ENCODE measurements at regions not wholly inside any gene's neighbourhood (a gene's known extent, or its start where the extent isn't known, plus 50 kb on each side); places are given as distances from the start of the nearest gene placed in this dataset.

DNA sequence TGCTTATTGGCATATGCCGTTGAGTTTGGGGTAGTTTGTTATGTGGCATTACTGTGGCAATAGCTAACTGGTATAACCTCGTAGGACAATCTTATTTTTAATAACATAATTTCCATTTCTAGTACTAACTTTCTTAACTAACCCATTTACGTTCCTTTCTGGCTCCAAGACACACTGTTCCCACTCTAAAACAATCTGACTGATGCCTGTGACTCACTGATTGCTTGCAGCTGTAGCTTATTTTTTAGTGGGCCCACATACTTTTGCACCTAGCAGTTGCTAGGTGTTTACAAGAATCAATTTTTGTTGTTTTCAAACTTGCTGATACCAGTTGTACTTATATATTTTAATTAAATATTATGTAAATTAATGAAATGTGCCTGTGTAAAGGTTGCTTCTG lies 52.2 kb downstream of the FAT3 start:
- DNase-seq (ENCODE audit: low spot score), result no peak

DNA sequence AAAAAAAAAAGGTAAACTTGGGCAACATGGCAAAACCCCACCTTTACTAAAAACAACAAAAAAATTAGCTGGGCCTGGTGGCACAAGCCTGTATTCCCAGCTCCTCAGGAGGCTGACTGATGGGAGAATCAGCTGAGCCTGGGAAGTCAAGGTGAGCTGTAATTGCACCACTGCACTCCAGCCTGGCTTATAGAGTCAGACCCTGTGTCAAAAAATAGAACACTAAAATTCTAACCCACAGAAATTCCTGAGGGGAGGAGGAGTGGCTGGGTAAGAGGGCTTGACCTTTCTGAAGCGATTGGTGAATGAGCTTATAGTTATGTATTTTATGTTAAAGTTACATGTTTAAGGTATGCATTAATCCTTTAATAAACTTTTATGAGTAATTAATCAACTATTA lies 53.3 kb downstream of the FAT3 start:
- no peak for DNase-seq (ENCODE audit: low spot score)

DNA sequence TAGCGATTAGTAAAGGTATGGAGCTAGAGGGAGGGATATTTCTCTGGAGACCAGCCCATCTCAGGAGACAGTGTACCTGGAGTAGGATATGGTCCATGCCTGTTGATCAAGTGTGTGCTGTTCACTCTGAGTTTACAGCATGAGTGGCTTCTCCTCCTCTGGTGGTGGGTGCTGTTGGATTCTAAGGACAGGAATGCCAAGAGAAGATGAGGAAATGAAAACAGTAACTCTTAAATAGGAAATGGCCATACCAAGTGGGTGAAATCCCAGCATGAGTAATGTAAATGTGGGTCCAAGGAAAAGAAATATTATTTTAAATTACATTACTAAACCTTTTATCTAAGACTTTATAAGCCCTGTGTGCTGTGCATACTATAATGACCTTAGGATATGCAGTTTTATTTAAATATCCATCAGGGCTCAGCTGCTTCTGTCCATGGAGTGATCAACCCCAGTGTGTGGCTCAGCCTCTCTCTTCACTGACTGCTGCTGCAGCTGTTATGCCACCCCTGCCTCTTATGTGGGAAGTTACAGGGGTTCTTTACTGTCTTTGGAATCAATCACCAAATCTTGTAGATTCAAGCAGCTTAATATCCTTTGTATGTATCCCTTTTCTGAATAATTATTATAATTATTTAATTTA lies 54.3 kb downstream of the FAT3 start:
- no peak for DNase-seq (ENCODE audit: low spot score)

DNA sequence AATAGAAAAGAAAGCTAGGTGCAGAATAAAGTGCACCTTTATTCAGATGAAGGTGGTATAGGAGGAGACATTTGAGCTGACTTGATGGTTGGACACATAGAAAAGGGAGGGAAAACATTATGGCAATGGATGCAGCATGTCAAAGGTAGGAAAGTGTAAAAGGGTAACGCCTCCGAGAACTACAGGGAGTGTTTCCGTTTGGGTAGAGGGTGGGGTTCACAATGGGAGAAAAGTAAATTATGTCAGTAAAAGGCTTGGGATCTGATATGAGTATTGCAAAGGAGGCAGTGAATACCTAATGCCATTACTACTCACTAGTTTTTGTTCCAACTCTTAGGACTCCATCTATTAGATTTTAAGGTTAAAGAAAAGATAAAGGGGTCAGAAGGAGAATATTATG lies 59.5 kb downstream of the FAT3 start:
- DNase-seq (ENCODE audit: low spot score), result no peak

- no peak for DNase-seq (ENCODE audit: low spot score)
Measured at GRCh38 chr11:92284558-92284957, 59.9 kb downstream of the FAT3 start.

GRCh38 chr11:92285776-92286175 lies 61.2 kb downstream of the FAT3 start:
- no peak for DNase-seq (ENCODE audit: low spot score)

DNA sequence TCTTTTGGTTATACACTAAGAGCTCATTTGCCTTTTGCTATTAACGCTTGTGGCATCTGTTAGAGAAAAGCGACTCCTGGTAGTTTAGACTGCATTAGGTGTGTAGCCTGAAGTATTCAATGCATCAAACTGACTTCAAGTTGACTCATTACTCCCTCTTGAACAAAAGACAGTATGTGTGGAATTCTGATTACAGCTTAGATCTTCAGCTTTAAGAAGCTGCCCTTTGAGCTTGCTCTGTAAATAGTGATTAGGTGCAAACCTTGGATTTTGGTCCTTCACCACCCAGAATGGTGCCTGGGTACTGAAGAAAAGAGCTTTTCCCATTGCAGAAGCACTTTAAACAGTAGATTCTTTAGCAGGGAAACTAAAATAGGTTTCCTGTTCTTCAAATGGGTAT lies 62.1 kb downstream of the FAT3 start:
- no peak for DNase-seq (ENCODE audit: low spot score)

DNA sequence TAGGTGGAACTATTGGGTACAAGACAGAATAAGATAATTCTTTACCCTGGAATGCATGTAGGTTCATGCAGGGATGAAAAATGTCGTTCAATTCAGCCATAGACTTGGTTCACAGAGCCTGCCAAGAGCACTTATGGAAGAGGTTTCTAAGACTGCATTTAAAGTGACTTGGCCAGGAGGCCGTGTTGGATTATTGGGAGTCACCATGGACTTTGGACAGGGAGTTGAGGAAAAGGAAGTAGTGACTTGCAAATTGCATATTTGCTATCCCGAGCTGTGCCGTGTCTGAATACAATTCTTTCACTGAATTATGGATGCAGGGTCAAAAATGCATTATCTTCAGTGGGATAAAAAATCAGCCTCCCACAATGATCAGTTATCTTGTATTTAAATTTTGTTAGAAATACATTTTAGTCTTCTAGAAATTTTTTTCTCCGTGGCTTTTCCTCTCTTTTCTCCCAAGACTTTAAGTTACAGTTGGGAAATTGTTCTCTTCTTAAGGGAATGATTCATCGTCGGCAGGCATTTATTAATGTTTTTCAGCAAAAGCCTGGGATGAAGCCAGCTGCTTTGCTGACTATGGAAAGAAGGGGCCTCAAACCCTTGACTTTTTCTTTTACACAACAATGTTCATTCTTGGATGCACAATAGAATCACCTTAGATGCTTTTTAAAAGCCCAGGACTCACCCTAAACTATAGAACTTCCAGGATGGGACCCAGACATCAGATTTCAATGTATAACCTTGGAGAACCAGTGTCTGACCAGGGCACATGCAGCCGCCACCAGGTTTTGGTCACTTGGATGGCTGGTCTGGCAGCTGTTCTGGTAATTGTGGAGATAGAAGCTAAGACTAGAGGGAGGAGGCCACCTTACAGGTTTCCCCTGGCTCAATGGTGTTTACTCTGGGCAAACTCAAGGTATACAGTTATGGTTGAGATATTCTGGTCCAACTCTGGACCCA lies 70.8 kb downstream of the FAT3 start:
- DNase-seq (ENCODE audit: low spot score), result no peak

DNA sequence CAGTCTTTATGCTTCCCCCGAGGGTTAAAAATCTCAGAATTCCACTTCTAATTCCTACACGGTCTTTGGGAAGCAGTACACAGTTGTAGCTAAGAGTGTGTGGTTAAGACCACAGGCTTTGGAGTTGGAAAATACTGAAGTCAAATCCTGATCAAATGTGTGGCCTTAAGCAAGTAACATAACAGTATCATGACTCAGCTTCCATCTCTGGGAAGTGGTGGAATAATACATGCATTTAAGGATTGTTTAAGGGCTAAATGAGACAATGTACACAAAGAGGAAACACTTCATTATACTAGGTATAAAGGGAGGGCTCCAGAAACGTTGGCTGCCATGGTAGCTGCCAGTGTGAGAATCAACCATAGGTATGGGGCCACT lies 71.5 kb downstream of the FAT3 start:
- DNase-seq (ENCODE audit: low spot score), result peak; percentile 29

- no peak for DNase-seq (ENCODE audit: low spot score)
Measured at GRCh38 chr11:92297567-92298553, 73.2 kb downstream of the FAT3 start.

DNA sequence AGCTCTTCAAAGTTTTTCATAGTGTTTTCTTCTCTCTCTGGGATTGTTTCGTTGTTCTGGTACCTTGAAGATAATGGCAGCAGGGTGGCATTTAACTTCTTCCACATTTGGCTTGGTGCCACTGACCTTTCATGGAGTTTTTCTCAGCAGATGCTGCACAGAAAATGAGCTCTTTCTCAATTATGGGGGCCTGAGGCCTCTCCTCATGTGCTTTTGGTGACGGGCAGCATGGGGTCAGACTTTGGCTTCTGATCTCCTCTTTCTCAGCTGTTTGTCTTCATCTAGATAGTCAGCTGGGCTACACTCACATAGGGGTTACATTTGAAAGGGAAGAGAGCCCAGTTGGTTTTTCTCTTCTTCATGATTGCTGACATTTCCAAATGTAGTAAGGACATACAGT lies 76.3 kb downstream of the FAT3 start:
- no peak for DNase-seq (ENCODE audit: low spot score)

DNA sequence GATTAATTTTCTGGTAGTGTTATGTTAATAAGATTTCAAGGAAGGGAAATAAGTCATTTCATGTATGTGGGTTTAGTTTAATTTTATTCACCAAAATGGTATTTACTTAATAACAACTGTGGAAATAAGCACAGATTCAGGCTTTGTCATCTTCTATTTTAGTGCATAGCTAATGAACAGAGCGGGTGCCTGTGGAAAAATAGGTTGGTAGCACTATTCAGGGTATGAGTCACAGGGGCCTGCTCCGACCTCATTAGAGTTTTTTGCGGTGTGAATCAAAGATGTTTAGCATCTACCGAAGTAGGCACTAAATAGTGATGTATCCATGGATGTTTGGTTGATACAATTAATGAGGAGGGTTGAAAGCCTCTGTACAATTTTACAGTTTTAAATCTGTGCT lies 78.2 kb downstream of the FAT3 start:
- DNase-seq (ENCODE audit: low spot score), result peak; percentile 19

- DNase-seq (ENCODE audit: low spot score), result no peak
Measured at GRCh38 chr11:92304271-92304670, 79.7 kb downstream of the FAT3 start.

- no peak for DNase-seq (ENCODE audit: low spot score)
Measured at GRCh38 chr11:92306966-92307510, 82.4 kb downstream of the FAT3 start.

DNA sequence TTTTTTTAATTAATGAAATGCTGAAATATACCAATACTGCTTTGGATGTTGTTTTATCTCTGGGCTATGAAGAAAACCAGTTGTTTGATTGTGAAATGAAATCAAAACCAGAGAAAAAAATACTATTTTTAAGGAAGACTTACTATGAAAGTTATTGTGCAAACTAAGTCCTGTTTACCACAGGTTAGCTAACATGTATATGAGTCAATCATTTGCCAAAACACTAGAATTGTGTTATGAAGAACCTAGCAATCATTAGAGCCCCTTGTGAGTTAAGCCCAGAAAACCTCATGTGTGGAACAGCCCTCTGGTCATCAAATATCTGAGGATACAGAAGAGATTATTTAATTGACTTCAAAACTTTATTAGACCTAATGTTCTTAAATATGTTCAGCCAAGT lies 83.7 kb downstream of the FAT3 start:
- DNase-seq (ENCODE audit: low spot score), result no peak

GRCh38 chr11:92311616-92312449 lies 87.2 kb downstream of the FAT3 start:
- no peak for DNase-seq (ENCODE audit: low spot score)

- DNase-seq (ENCODE audit: low spot score), result no peak
Measured at GRCh38 chr11:92313784-92314183, 89.2 kb downstream of the FAT3 start.

DNA sequence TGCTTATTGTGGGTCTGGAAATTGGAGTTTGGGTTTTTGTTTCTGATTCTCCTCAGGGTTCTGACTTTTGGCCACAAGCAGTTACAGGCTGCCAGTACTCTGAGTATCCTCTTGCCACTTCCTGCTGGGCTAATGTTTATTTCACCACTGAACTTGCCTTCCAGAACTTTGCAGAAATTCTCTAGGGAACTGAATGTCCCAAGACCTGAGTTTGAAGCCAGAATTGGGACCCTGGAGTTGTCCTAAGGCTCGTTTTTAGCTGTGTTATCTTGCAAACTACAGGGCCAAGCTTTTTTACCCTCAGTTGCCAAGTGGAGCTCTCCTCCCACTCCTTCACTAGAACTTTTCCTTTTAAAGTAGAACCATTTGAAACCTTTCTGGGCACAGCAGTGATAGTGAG lies 89.9 kb downstream of the FAT3 start:
- DNase-seq (ENCODE audit: low spot score), result no peak

- DNase-seq (ENCODE audit: low spot score), result no peak
Measured at GRCh38 chr11:92316106-92316809, 91.6 kb downstream of the FAT3 start.

DNA sequence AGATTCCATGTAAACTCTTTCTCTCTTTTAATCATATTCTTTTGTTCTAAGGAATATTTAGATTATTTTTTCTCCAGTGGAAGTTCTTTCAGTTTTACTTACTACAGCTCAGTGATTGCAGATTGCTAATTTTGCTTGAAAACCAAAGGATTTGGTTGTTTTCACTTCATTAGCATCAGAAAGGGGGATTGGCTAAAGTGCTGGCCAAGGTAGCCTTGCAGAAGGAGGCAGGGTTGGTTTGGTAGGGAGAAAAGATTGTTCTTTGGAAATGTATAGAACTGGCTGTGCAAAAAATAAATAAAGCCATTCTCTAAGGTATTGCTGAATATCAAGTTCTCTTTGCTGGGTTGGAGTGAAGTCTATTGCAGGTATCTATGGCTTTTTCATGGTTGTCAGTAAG lies 92.6 kb downstream of the FAT3 start:
- no peak for DNase-seq (ENCODE audit: low spot score)

Measured in H4 (cell line).